CD14-positive monocyte (primary cell): ENCODE measurements at regions not wholly inside any gene's neighbourhood (a gene's known extent, or its start where the extent isn't known, plus 50 kb on each side); places are given as distances from the start of the nearest gene placed in this dataset.

Experiments
- DNase-seq, 3 donors: peaks; one replicate each; pipeline ENCODE4 v3.0.0-alpha.2; 2011 to 2022
- H2AFZ ChIP-seq: 2 replicates; pipeline ENCODE4 v1.6.0; 2012; ENCODE audit warnings: mild to moderate bottlenecking, low read depth, low read length, inconsistent platforms; ENCODE audit not compliant: insufficient read depth, poor library complexity, severe bottlenecking
- H3K27ac ChIP-seq, 2 donors: 1 replicate in 1 of 2; 2 replicates in 1 of 2; pipeline ENCODE4 v1.5.1; 2012 to 2013; ENCODE audit warnings: low read length in 2 of 2, control low read depth in 1 of 2, inconsistent platforms in 1 of 2, low read depth in 1 of 2, mild to moderate bottlenecking in 1 of 2
- H3K27me3 ChIP-seq, 2 donors: one replicate each; pipeline versions ENCODE4 v1.6.0 to v1.6.1; 2011 to 2013; ENCODE audit warnings: low read length in 2 of 2; ENCODE audit not compliant: control insufficient read depth in 2 of 2, insufficient read depth in 2 of 2
- H3K36me3 ChIP-seq, 2 donors: replicated peaks in 1 of 2; 1 replicate in 1 of 2; 2 replicates in 1 of 2; pipeline versions ENCODE4 v1.5.1 to v1.6.1; 2012 to 2013; ENCODE audit warnings: low read length in 2 of 2, control low read depth in 1 of 2, inconsistent platforms in 1 of 2, mild to moderate bottlenecking in 1 of 2; ENCODE audit not compliant: insufficient read depth in 2 of 2, control insufficient read depth in 1 of 2
- H3K4me1 ChIP-seq, 2 donors: 1 replicate in 1 of 2; 2 replicates in 1 of 2; pipeline versions ENCODE4 v1.5.1 to v1.6.1; 2012 to 2013; ENCODE audit warnings: low read length in 2 of 2, control low read depth in 1 of 2, inconsistent platforms in 1 of 2, mild to moderate bottlenecking in 1 of 2, moderate library complexity in 1 of 2; ENCODE audit not compliant: insufficient read depth in 2 of 2, control insufficient read depth in 1 of 2
- H3K4me2 ChIP-seq: replicated peaks from 2 replicates; pipeline ENCODE3; 2012; ENCODE audit warnings: low read length, moderate library complexity, mild to moderate bottlenecking; ENCODE audit not compliant: poor library complexity, severe bottlenecking; ENCODE audit errors: extremely low read depth
- H3K4me3 ChIP-seq, 3 experiments: fragments of 200-600 bp in 1 of 3; sonication (generic) in 1 of 3; replicated peaks in 1 of 3; 1 replicate in 2 of 3; 2 replicates in 1 of 3; pipeline ENCODE4 v1.5.1; 2011 to 2013; ENCODE audit warnings: low read length in 3 of 3, mild to moderate bottlenecking in 3 of 3, control low read depth in 2 of 3, low read depth in 2 of 3, inconsistent platforms in 1 of 3, moderate library complexity in 1 of 3
- H3K79me2 ChIP-seq: 2 replicates; pipeline ENCODE4 v1.6.0; 2012; ENCODE audit warnings: mild to moderate bottlenecking, control low read depth, inconsistent platforms, low read length, moderate library complexity; ENCODE audit not compliant: insufficient read depth
- H3K9ac ChIP-seq: 2 replicates; pipeline ENCODE4 v1.6.0; 2017; ENCODE audit warnings: low read length, mild to moderate bottlenecking; ENCODE audit not compliant: insufficient read depth, poor library complexity, severe bottlenecking
- H3K9me3 ChIP-seq, 2 donors: replicated peaks in 1 of 2; 1 replicate in 1 of 2; 2 replicates in 1 of 2; pipeline versions ENCODE4 v1.5.1 to v1.6.1; 2012 to 2013; ENCODE audit warnings: low read length in 2 of 2, control low read depth in 1 of 2; ENCODE audit not compliant: control insufficient read depth in 1 of 2, insufficient read depth in 1 of 2
- H4K20me1 ChIP-seq: 2 replicates; pipeline ENCODE4 v1.6.0; 2012; ENCODE audit warnings: mild to moderate bottlenecking, low read length, control low read depth, moderate library complexity; ENCODE audit not compliant: insufficient read depth
- H3K27ac Mint-ChIP-seq, 7 donors: one replicate each; pipeline ENCODE4 v1.8.0; 2020; ENCODE audit warnings: mild to moderate bottlenecking in 7 of 7, mixed read lengths in 7 of 7, moderate library complexity in 6 of 7, inconsistent platforms in 2 of 7
- H3K27me3 Mint-ChIP-seq, 3 donors: one replicate each; pipeline ENCODE4 v1.8.0; 2021 to 2022; ENCODE audit warnings: low read depth in 3 of 3, mild to moderate bottlenecking in 3 of 3, mixed read lengths in 3 of 3, moderate library complexity in 3 of 3, inconsistent platforms in 1 of 3
- H3K36me3 Mint-ChIP-seq, 2 donors: one replicate each; pipeline ENCODE4 v1.8.0; 2020; ENCODE audit warnings: mixed read lengths in 2 of 2, inconsistent platforms in 1 of 2, mild to moderate bottlenecking in 1 of 2
- H3K4me1 Mint-ChIP-seq: one replicate; pipeline ENCODE4 v1.8.0; 2020; ENCODE audit warnings: mild to moderate bottlenecking, mixed read lengths
- H3K4me3 Mint-ChIP-seq, 2 donors: one replicate each; pipeline ENCODE4 v1.8.0; 2020; ENCODE audit warnings: mild to moderate bottlenecking in 2 of 2, mixed read lengths in 2 of 2, moderate library complexity in 1 of 2
- H3K9me3 Mint-ChIP-seq, 7 donors: one replicate each; pipeline ENCODE4 v1.8.0; 2020 to 2022; ENCODE audit warnings: mixed read lengths in 7 of 7, mild to moderate bottlenecking in 6 of 7, moderate library complexity in 6 of 7, inconsistent platforms in 2 of 7
- CTCF ChIP-seq: fragments of 200-600 bp; IDR thresholded peaks from one replicate; pipeline ENCODE4 v1.8.0; 2022; ENCODE audit warnings: antibody characterized with exemption, mild to moderate bottlenecking
- WGBS: methylation state at CpG from one replicate; pipeline ENCODE4 v1.1.5; 2013; ENCODE audit warnings: missing lambda C conversion rate; ENCODE audit not compliant: insufficient coverage; 5-methylcytosine and 5-hydroxymethylcytosine counted together
- intact Hi-C, 2 donors: fragments of 100-400 bp; cut with micrococcal nuclease; formaldehyde crosslinking; loops; one replicate each; pipeline versions ENCODE4 v1.15.0 to v1.15.1; 2023

GRCh38 chr5:17087035-17087434 lies 130.4 kb upstream of the BASP1 start:
- no peaks in the 10 kb centered on the region for H3K36me3 Mint-ChIP-seq
- Histone ChIP-seq H3K79me2 (no peaks in the 10 kb centered on the region), H3K27ac (no peak overlapping the region), H3K4me2 (no peak overlapping the region), H3K4me3 (no peak overlapping the region), H3K27me3 (no peaks in the 10 kb centered on the region), H3K36me3 (no peaks in the 10 kb centered on the region), H4K20me1 (no peaks in the 10 kb centered on the region), H3K9me3 (no peaks in the 10 kb centered on the region), H3K4me1 (no peaks in the 10 kb centered on the region), H2AFZ (no peak overlapping the region), H3K9ac (no peak overlapping the region)
- peak overlapping the region in 3 of 7 donors; percentile 32 to 71 (median 32) for H3K27ac Mint-ChIP-seq
- H3K4me3 Mint-ChIP-seq: no peak overlapping the region
- 99% methylated on average over 5 of the region's 8 CpGs for WGBS
- DNase-seq: no peak
- peaks cover 1 to 5% (median 1%) of the 10 kb centered on the region in 3 donors for H3K27me3 Mint-ChIP-seq
- no peak for TF ChIP-seq CTCF
- intact Hi-C loops: loop anchor here (10.0 kb wide), 1 partner anchor 48 kb away; no protein-coding TSS in a partner anchor
- H3K4me1 Mint-ChIP-seq: no peaks in the 10 kb centered on the region
- no peaks in the 10 kb centered on the region for H3K9me3 Mint-ChIP-seq

GRCh38 chr5:17088051-17088450 lies 129.4 kb upstream of the BASP1 start:
- DNase-seq: no peak
- WGBS: no CpG with 5 or more reads among the region's 4 CpGs

More at GRCh38 chr5:17088051-17088450, 129.4 kb upstream of the BASP1 start:
- Histone ChIP-seq H3K27ac (no peak overlapping the region), H3K79me2 (no peaks in the 10 kb centered on the region), H3K36me3 (no peaks in the 10 kb centered on the region), H3K27me3 (no peaks in the 10 kb centered on the region), H4K20me1 (no peaks in the 10 kb centered on the region), H3K9ac (no peak overlapping the region), H2AFZ (no peak overlapping the region), H3K4me1 (no peaks in the 10 kb centered on the region), H3K4me3 (no peak overlapping the region), H3K9me3 (no peaks in the 10 kb centered on the region), H3K4me2 (no peak overlapping the region)
- Mint-ChIP-seq H3K4me3 (no peak overlapping the region), H3K36me3 (no peaks in the 10 kb centered on the region), H3K27ac (no peak overlapping the region), H3K27me3 (peaks cover 1 to 3% (median 1%) of the 10 kb centered on the region in 3 donors), H3K9me3 (no peaks in the 10 kb centered on the region), H3K4me1 (no peaks in the 10 kb centered on the region)
- intact Hi-C loops: loop anchor here (10.0 kb wide), 1 partner anchor 47 kb away; no protein-coding TSS in a partner anchor
- TF ChIP-seq CTCF: no peak
